HEK293 (cell line): ENCODE measurements at regions not wholly inside any gene's neighbourhood (a gene's known extent, or its start where the extent isn't known, plus 50 kb on each side); places are given as distances from the start of the nearest gene placed in this dataset.

Experiments used
- CTCF ChIA-PET: fragments of 350-600 bp; formaldehyde crosslinking; extraction: SDS; loops from one replicate; lab custom pipeline; 2021; ENCODE audit warnings: antibody characterized with exemption; lab: Yijun Ruan, JAX
- POLR2A ChIA-PET: fragments of 300-600 bp; formaldehyde crosslinking; extraction: SDS; loops from one replicate; lab custom pipeline; 2020; ENCODE audit warnings: antibody characterized with exemption, inconsistent platforms; lab: Yijun Ruan, JAX
- H3K27ac ChIP-seq: fragments of 200-500 bp; sonication (Bioruptor generic); 2 replicates; pipeline ENCODE4 v1.5.1; 2014; ENCODE audit warnings: low read depth, low read length, control low read depth, inconsistent platforms; ENCODE audit errors: extremely low read depth
- H3K36me3 ChIP-seq, 2 experiments: fragments of 200-500 bp in 1 of 2; sonication (Bioruptor generic) in 1 of 2; 1 replicate in 1 of 2; 2 replicates in 1 of 2; pipeline ENCODE4 v1.5.1; 2014 to 2017; ENCODE audit warnings: inconsistent platforms in 2 of 2, low read length in 2 of 2; ENCODE audit not compliant: control insufficient read depth in 2 of 2, insufficient read depth in 1 of 2
- H3K4me1 ChIP-seq: fragments of 200-500 bp; sonication (Bioruptor generic); 2 replicates; pipeline ENCODE4 v1.5.1; 2014; ENCODE audit warnings: mild to moderate bottlenecking, low read length, inconsistent platforms; ENCODE audit not compliant: control insufficient read depth, insufficient read depth
- H3K4me3 ChIP-seq: 2 replicates; pipeline ENCODE4 v1.5.1; 2011; ENCODE audit warnings: low read depth, mild to moderate bottlenecking, control low read depth, low read length, moderate library complexity
- H3K9me3 ChIP-seq: fragments of 200-500 bp; sonication (Bioruptor generic); 2 replicates; pipeline ENCODE4 v1.5.1; 2014; ENCODE audit warnings: low read depth, low read length, inconsistent platforms; ENCODE audit not compliant: control insufficient read depth, insufficient read depth
- EGR2 ChIP-seq: fragments of 450-650 bp; formaldehyde crosslinking; IDR thresholded peaks from 2 replicates; pipeline ENCODE4 v1.5.1; 2016; ENCODE audit warnings: low read depth, missing biosample characterization, missing genetic modification characterization
- MYNN ChIP-seq: fragments of 450-650 bp; formaldehyde crosslinking; IDR thresholded peaks from 2 replicates; pipeline ENCODE4 v1.5.1; 2016; ENCODE audit warnings: missing biosample characterization, missing genetic modification characterization, borderline replicate concordance
- SP2 ChIP-seq: fragments of 450-650 bp; formaldehyde crosslinking; IDR thresholded peaks from 2 replicates; pipeline ENCODE4 v1.5.1; 2016; ENCODE audit warnings: missing biosample characterization, missing genetic modification characterization
- YY1 ChIP-seq: fragments of 450-650 bp; formaldehyde crosslinking; IDR thresholded peaks from 2 replicates; pipeline ENCODE4 v1.5.1; 2018; ENCODE audit warnings: missing biosample characterization, missing genetic modification characterization
- YY2 ChIP-seq: fragments of 450-650 bp; formaldehyde crosslinking; IDR thresholded peaks from 2 replicates; pipeline ENCODE4 v1.5.1; 2016; ENCODE audit warnings: missing biosample characterization, missing genetic modification characterization
- ZBTB1 ChIP-seq: fragments of 450-650 bp; formaldehyde crosslinking; IDR thresholded peaks from 2 replicates; pipeline ENCODE4 v1.5.1; 2016; ENCODE audit warnings: missing biosample characterization, missing genetic modification characterization
- ZBTB49 ChIP-seq: fragments of 450-650 bp; formaldehyde crosslinking; IDR thresholded peaks from 2 replicates; pipeline ENCODE4 v1.5.1; 2016; ENCODE audit warnings: missing biosample characterization, missing genetic modification characterization, low read depth
- ZFP3 ChIP-seq: fragments of 450-650 bp; formaldehyde crosslinking; IDR thresholded peaks from 2 replicates; pipeline ENCODE4 v1.5.1; 2016; ENCODE audit warnings: low read depth, missing biosample characterization, missing genetic modification characterization
- ZIC2 ChIP-seq: fragments of 450-650 bp; formaldehyde crosslinking; IDR thresholded peaks from 2 replicates; pipeline ENCODE4 v1.5.1; 2016; ENCODE audit warnings: missing biosample characterization, missing genetic modification characterization
- ZNF10 ChIP-seq: fragments of 450-650 bp; formaldehyde crosslinking; IDR thresholded peaks from 2 replicates; pipeline ENCODE4 v1.5.1; 2017; ENCODE audit warnings: missing biosample characterization, missing genetic modification characterization
- ZNF146 ChIP-seq: fragments of 450-650 bp; formaldehyde crosslinking; IDR thresholded peaks from 2 replicates; pipeline ENCODE4 v1.5.1; 2016; ENCODE audit warnings: missing biosample characterization, missing genetic modification characterization
- ZNF19 ChIP-seq: fragments of 450-650 bp; formaldehyde crosslinking; IDR thresholded peaks from 2 replicates; pipeline ENCODE4; 2016; ENCODE audit warnings: missing biosample characterization, missing genetic modification characterization, low read depth
- ZNF266 ChIP-seq: fragments of 450-650 bp; formaldehyde crosslinking; IDR thresholded peaks from 2 replicates; pipeline ENCODE4 v1.5.1; 2016; ENCODE audit warnings: missing biosample characterization, missing genetic modification characterization, low read depth
- ZNF362 ChIP-seq: fragments of 450-650 bp; formaldehyde crosslinking; IDR thresholded peaks from 2 replicates; pipeline ENCODE4 v1.5.1; 2016; ENCODE audit warnings: missing biosample characterization, missing genetic modification characterization
- ZNF426 ChIP-seq: fragments of 450-650 bp; formaldehyde crosslinking; IDR thresholded peaks from 2 replicates; pipeline ENCODE4 v1.5.1; 2017; ENCODE audit warnings: missing biosample characterization, missing genetic modification characterization, mild to moderate bottlenecking, inconsistent platforms, moderate library complexity
- ZNF48 ChIP-seq: fragments of 450-650 bp; formaldehyde crosslinking; IDR thresholded peaks from 2 replicates; pipeline ENCODE4 v1.5.1; 2016; ENCODE audit warnings: missing biosample characterization, missing genetic modification characterization
- ZNF548 ChIP-seq: fragments of 450-650 bp; formaldehyde crosslinking; IDR thresholded peaks from 2 replicates; pipeline ENCODE4 v1.5.1; 2016; ENCODE audit warnings: missing biosample characterization, missing genetic modification characterization
- ZNF558 ChIP-seq: fragments of 450-650 bp; formaldehyde crosslinking; IDR thresholded peaks from 2 replicates; pipeline ENCODE4 v1.5.1; 2016; ENCODE audit warnings: missing biosample characterization, missing genetic modification characterization
- ZNF560 ChIP-seq: fragments of 450-650 bp; formaldehyde crosslinking; IDR thresholded peaks from 2 replicates; pipeline ENCODE4 v1.5.1; 2017; ENCODE audit warnings: missing biosample characterization, missing genetic modification characterization, borderline replicate concordance
- ZNF561 ChIP-seq: fragments of 450-650 bp; IDR thresholded peaks from 2 replicates; pipeline ENCODE4 v1.5.1; 2018; ENCODE audit warnings: missing biosample characterization, missing genetic modification characterization, borderline replicate concordance
- ZNF623 ChIP-seq: fragments of 450-650 bp; formaldehyde crosslinking; IDR thresholded peaks from 2 replicates; pipeline ENCODE4 v1.5.1; 2016; ENCODE audit warnings: missing biosample characterization, missing genetic modification characterization
- ZNF660 ChIP-seq: fragments of 450-650 bp; IDR thresholded peaks from 2 replicates; pipeline ENCODE4 v1.5.1; 2018; ENCODE audit warnings: missing biosample characterization, mild to moderate bottlenecking, missing genetic modification characterization
- ZNF670 ChIP-seq: fragments of 450-650 bp; formaldehyde crosslinking; IDR thresholded peaks from 2 replicates; pipeline ENCODE4 v1.5.1; 2016; ENCODE audit warnings: missing biosample characterization, missing genetic modification characterization, low read depth
- ZNF837 ChIP-seq: fragments of 450-650 bp; formaldehyde crosslinking; IDR thresholded peaks from 2 replicates; pipeline ENCODE4 v1.5.1; 2016; ENCODE audit warnings: missing biosample characterization, missing genetic modification characterization
- ZSCAN23 ChIP-seq: fragments of 450-650 bp; formaldehyde crosslinking; IDR thresholded peaks from 2 replicates; pipeline ENCODE4 v1.5.1; 2016; ENCODE audit warnings: missing biosample characterization, missing genetic modification characterization

GRCh38 chr1:80896781-80897356 is 903.9 kb upstream of the ADGRL2 start (continued):
- no peak for TF ChIP-seq ZNF560 (tag by site-specific recombination)
- no peak for TF ChIP-seq ZNF670 (tag by site-specific recombination)
- no peak for TF ChIP-seq ZNF19 (tag by site-specific recombination)
- TF ChIP-seq EGR2 = no peak
- no peak for TF ChIP-seq YY2
- TF ChIP-seq SP2 (tag by site-specific recombination) = no peak
- TF ChIP-seq MYNN = no peak
- no peak for TF ChIP-seq ZNF561 (tag by site-specific recombination)
- no peak for TF ChIP-seq ZIC2 (tag by site-specific recombination)
- no peak for TF ChIP-seq ZNF10 (tag by site-specific recombination)
- no peak for TF ChIP-seq ZNF146 (tag by site-specific recombination)
- no peak for TF ChIP-seq ZNF558 (tag by site-specific recombination)

- H3K36me3 ChIP-seq = no peaks in the 10 kb centered on the region
- H3K4me1 ChIP-seq = no peaks in the 10 kb centered on the region
- POLR2A ChIA-PET = no interaction called here
- H3K4me3 ChIP-seq = no peak overlapping the region
- CTCF ChIA-PET = no interaction called here
- no peak overlapping the region for H3K27ac ChIP-seq
- TF ChIP-seq YY1 (tag by site-specific recombination) (no peak), ZNF548 (no peak)
- no peaks in the 10 kb centered on the region for H3K9me3 ChIP-seq
These were observed 905.8 kb upstream of the ADGRL2 start for GRCh38 chr1:80894921-80895320.

- CTCF ChIA-PET = interaction anchor here (0.7 kb wide), 1 partner anchor 1864 kb away, joined by 4 read pairs; no protein-coding TSS in a partner anchor
- Histone ChIP-seq H3K4me3 (no peak overlapping the region), H3K36me3 (no peaks in the 10 kb centered on the region), H3K9me3 (no peaks in the 10 kb centered on the region), H3K27ac (no peak overlapping the region), H3K4me1 (no peaks in the 10 kb centered on the region)
- no peak for TF ChIP-seq SP2 (tag by site-specific recombination)
- no peak for TF ChIP-seq ZNF660 (tag by site-specific recombination)
- no peak for TF ChIP-seq ZNF548
- TF ChIP-seq ZNF266 (tag by site-specific recombination) = no peak
- POLR2A ChIA-PET = no interaction called here
These were observed 907.6 kb upstream of the ADGRL2 start for GRCh38 chr1:80893115-80893514.

GRCh38 chr1:80892539-80892938 is 908.2 kb upstream of the ADGRL2 start:
- Histone ChIP-seq H3K4me3 (no peak overlapping the region), H3K4me1 (no peaks in the 10 kb centered on the region), H3K36me3 (no peaks in the 10 kb centered on the region), H3K27ac (no peak overlapping the region), H3K9me3 (no peaks in the 10 kb centered on the region)
- ChIA-PET POLR2A (interaction anchor here (0.7 kb wide), 1 partner anchor 877 kb away, joined by 5 read pairs; no protein-coding TSS in a partner anchor), CTCF (interaction anchor here (0.7 kb wide), 1 partner anchor 1864 kb away, joined by 4 read pairs; no protein-coding TSS in a partner anchor)
- no peak for TF ChIP-seq ZSCAN23 (tag by site-specific recombination)

- Histone ChIP-seq H3K9me3 (no peaks in the 10 kb centered on the region), H3K27ac (no peak overlapping the region), H3K4me3 (no peak overlapping the region), H3K4me1 (no peaks in the 10 kb centered on the region), H3K36me3 (no peaks in the 10 kb centered on the region)
- POLR2A ChIA-PET = interaction anchor here (0.7 kb wide), 1 partner anchor 878 kb away, joined by 5 read pairs; no protein-coding TSS in a partner anchor
- CTCF ChIA-PET = no interaction called here
- TF ChIP-seq ZNF426 (tag by site-specific recombination) (no peak), ZNF560 (tag by site-specific recombination) (no peak), ZNF48 (tag by site-specific recombination) (no peak), ZBTB1 (tag by site-specific recombination) (no peak), ZNF837 (tag by site-specific recombination) (no peak), ZBTB49 (no peak), ZFP3 (tag by site-specific recombination) (no peak), ZNF623 (tag by site-specific recombination) (no peak), ZNF362 (no peak)
These were observed 908.9 kb upstream of the ADGRL2 start for GRCh38 chr1:80891871-80892270.
